ENCODE measurements at regions not wholly inside any gene's neighbourhood (a gene's known extent, or its start where the extent isn't known, plus 50 kb on each side); places are given as distances from the start of the nearest gene placed in this dataset.

DNA sequence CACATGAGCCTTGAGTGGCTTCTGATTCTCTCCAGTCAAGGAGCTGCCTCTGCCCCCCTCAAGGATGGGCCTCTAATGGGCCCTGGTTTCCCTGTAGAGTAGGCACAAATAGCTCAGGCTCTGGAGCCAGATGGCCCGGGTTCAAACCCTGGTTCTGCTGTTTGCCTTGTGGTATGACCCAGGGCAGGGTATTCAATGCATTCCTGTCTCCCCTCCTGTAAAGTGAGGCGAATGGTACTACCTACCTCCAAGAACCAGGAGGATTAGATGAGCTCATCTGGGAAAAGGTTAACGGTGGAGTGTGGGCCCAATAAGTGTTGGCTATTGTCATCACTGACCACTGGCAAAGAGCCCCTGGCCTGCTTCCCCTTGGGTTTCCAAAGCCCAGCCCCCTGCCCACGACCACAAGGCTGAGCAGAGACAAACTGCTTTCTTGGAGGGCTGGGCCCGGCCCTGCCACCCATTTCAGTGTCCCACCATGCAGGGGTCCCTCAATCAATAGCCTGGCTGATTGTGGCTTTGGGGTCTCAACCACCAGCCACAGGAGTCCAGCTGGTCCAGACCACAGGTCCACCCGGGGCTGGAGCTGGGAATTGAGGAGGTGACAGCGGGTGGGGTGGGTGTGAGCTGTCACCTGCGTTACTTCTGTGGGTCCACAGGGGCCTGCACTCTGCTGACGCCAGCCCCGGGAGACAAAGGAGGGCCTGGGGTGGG is 115.6 kb upstream of the RUNX3 start:
- no peak overlapping the region for H3K4me2 ChIP-seq (replicated peaks; ENCODE audit: extremely low read depth, low read length, poor library complexity, severe bottlenecking)
- H3K9me3 ChIP-seq (replicated peaks in 1 of 2; ENCODE audit: control insufficient read depth in 1 of 2, insufficient read depth in 1 of 2, low read length in 2 of 2), result peaks cover 0 to 7% of the 10 kb centered on the region in 2 donors
- H3K36me3 Mint-ChIP-seq, result no peaks in the 10 kb centered on the region
- no peak overlapping the region for H2AFZ ChIP-seq (ENCODE audit: insufficient read depth, low read depth, low read length, poor library complexity, severe bottlenecking)
- no peaks in the 10 kb centered on the region for H3K79me2 ChIP-seq (ENCODE audit: insufficient read depth, low read length)
- WGBS (ENCODE audit: insufficient coverage), result 80% methylated on average over 8 of the region's 10 CpGs
- H3K9me3 Mint-ChIP-seq, result peaks cover 0 to 9% (median 4%) of the 10 kb centered on the region in 7 donors
- no peaks in the 10 kb centered on the region for H4K20me1 ChIP-seq (ENCODE audit: insufficient read depth, low read length)
- TF ChIP-seq, protein P1, sequence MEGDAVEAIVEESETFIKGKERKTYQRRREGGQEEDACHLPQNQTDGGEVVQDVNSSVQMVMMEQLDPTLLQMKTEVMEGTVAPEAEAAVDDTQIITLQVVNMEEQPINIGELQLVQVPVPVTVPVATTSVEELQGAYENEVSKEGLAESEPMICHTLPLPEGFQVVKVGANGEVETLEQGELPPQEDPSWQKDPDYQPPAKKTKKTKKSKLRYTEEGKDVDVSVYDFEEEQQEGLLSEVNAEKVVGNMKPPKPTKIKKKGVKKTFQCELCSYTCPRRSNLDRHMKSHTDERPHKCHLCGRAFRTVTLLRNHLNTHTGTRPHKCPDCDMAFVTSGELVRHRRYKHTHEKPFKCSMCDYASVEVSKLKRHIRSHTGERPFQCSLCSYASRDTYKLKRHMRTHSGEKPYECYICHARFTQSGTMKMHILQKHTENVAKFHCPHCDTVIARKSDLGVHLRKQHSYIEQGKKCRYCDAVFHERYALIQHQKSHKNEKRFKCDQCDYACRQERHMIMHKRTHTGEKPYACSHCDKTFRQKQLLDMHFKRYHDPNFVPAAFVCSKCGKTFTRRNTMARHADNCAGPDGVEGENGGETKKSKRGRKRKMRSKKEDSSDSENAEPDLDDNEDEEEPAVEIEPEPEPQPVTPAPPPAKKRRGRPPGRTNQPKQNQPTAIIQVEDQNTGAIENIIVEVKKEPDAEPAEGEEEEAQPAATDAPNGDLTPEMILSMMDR (IDR thresholded peaks at IDR 0.05), result no peak
- H3K36me3 ChIP-seq (replicated peaks in 1 of 2; ENCODE audit: control insufficient read depth in 1 of 2, insufficient read depth in 2 of 2, low read length in 2 of 2), result no peaks in the 10 kb centered on the region
- no peak overlapping the region for H3K27ac Mint-ChIP-seq
- H3K4me3 Mint-ChIP-seq, result no peak overlapping the region
- intact Hi-C loops (cut with micrococcal nuclease), result loop anchor here in 1 of 2 donors (5.0 to 10.0 kb wide), 2 partner anchors 59 to 198 kb away; no protein-coding TSS in a partner anchor
- no peak overlapping the region for H3K27ac ChIP-seq (ENCODE audit: low read depth in 1 of 2, low read length in 2 of 2)
- H3K4me3 ChIP-seq (replicated peaks in 1 of 3; ENCODE audit: low read depth in 2 of 3, low read length in 3 of 3), result no peak overlapping the region
- H3K4me1 ChIP-seq (ENCODE audit: control insufficient read depth in 1 of 2, insufficient read depth in 2 of 2, low read length in 2 of 2), result no peaks in the 10 kb centered on the region
- peaks cover 5 to 12% (median 10%) of the 10 kb centered on the region in 3 donors for H3K27me3 Mint-ChIP-seq (ENCODE audit: low read depth in 3 of 3)
- no peak for DNase-seq
- no peaks in the 10 kb centered on the region for H3K27me3 ChIP-seq (ENCODE audit: control insufficient read depth in 2 of 2, insufficient read depth in 2 of 2, low read length in 2 of 2)
- peaks cover 3% of the 10 kb centered on the region for H3K4me1 Mint-ChIP-seq
- no peak overlapping the region for H3K9ac ChIP-seq (ENCODE audit: insufficient read depth, low read length, poor library complexity, severe bottlenecking)

DNA sequence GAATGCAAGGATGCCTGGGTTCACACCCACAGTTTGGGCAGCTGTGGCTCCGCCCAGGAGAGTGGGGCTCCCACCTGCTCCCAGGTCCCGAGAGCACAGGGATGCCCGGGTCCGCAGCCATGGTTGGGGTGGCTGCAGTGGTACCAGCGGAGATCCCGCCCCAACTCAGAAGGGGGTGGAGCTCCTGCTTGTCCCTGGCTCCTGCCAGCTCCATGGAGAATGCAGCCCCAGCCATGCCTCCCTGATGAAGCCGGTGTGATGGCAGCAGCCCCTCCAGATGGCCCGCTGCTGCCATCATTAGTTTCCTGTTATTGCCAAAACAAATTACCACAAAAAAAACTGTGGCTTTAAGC is 113.1 kb upstream of the RUNX3 start:
- TF ChIP-seq, protein P1 (IDR thresholded peaks at IDR 0.05), result no peak
- no peak overlapping the region for H2AFZ ChIP-seq (ENCODE audit: insufficient read depth, low read depth, low read length, poor library complexity, severe bottlenecking)
- H3K4me2 ChIP-seq (replicated peaks; ENCODE audit: extremely low read depth, low read length, poor library complexity, severe bottlenecking), result no peak overlapping the region
- no peaks in the 10 kb centered on the region for H3K79me2 ChIP-seq (ENCODE audit: insufficient read depth, low read length)
- peaks cover 5 to 14% (median 12%) of the 10 kb centered on the region in 3 donors for H3K27me3 Mint-ChIP-seq (ENCODE audit: low read depth in 3 of 3)
- H3K4me1 Mint-ChIP-seq, result peaks cover 3% of the 10 kb centered on the region
- no peak overlapping the region for H3K9ac ChIP-seq (ENCODE audit: insufficient read depth, low read length, poor library complexity, severe bottlenecking)
- H3K9me3 ChIP-seq (replicated peaks in 1 of 2; ENCODE audit: control insufficient read depth in 1 of 2, insufficient read depth in 1 of 2, low read length in 2 of 2), result peaks cover 0 to 7% of the 10 kb centered on the region in 2 donors
- H3K27ac Mint-ChIP-seq, result no peak overlapping the region
- 98% methylated on average over 5 of the region's 8 CpGs for WGBS (ENCODE audit: insufficient coverage)
- no peaks in the 10 kb centered on the region for H3K36me3 ChIP-seq (replicated peaks in 1 of 2; ENCODE audit: control insufficient read depth in 1 of 2, insufficient read depth in 2 of 2, low read length in 2 of 2)
- intact Hi-C loops (cut with micrococcal nuclease), result loop anchor here (5.0 to 10.0 kb wide), 3 partner anchors 36 to 101 kb away; no protein-coding TSS in a partner anchor
- peaks cover 0 to 9% (median 4%) of the 10 kb centered on the region in 7 donors for H3K9me3 Mint-ChIP-seq
- H3K27me3 ChIP-seq (ENCODE audit: control insufficient read depth in 2 of 2, insufficient read depth in 2 of 2, low read length in 2 of 2), result no peaks in the 10 kb centered on the region
- no peak overlapping the region for H3K4me3 ChIP-seq (replicated peaks in 1 of 3; ENCODE audit: low read depth in 2 of 3, low read length in 3 of 3)
- no peak for DNase-seq
- no peaks in the 10 kb centered on the region for H4K20me1 ChIP-seq (ENCODE audit: insufficient read depth, low read length)
- H3K27ac ChIP-seq (ENCODE audit: low read depth in 1 of 2, low read length in 2 of 2), result no peak overlapping the region
- no peak overlapping the region for H3K4me3 Mint-ChIP-seq
- no peaks in the 10 kb centered on the region for H3K36me3 Mint-ChIP-seq
- no peaks in the 10 kb centered on the region for H3K4me1 ChIP-seq (ENCODE audit: control insufficient read depth in 1 of 2, insufficient read depth in 2 of 2, low read length in 2 of 2)
